BJ (cell line): ENCODE measurements at regions not wholly inside any gene's neighbourhood (a gene's known extent, or its start where the extent isn't known, plus 50 kb on each side); places are given as distances from the start of the nearest gene placed in this dataset.

ENCODE experiments used
- CTCF ChIA-PET: fragments of 350-600 bp; formaldehyde crosslinking; extraction: SDS; loops from one replicate; lab custom pipeline; 2021; ENCODE audit warnings: antibody characterized with exemption, inconsistent platforms; lab: Yijun Ruan, JAX
- POLR2A ChIA-PET: fragments of 300-600 bp; sonication (Branson Sonifier 250); formaldehyde crosslinking; extraction: SDS; loops from one replicate; lab custom pipeline; 2021; ENCODE audit warnings: antibody characterized with exemption; lab: Charles Lee
- DNase-seq: peaks from one replicate; pipeline ENCODE4 v3.0.0-alpha.2; 2011; ENCODE audit warnings: low read depth
- H3K27me3 ChIP-seq: 2 replicates; pipeline ENCODE4 v1.6.0; 2011; ENCODE audit warnings: low read length; ENCODE audit not compliant: control insufficient read depth, insufficient read depth
- H3K36me3 ChIP-seq: 2 replicates; pipeline ENCODE4 v1.5.1; 2011; ENCODE audit warnings: low read length; ENCODE audit not compliant: control insufficient read depth, insufficient read depth
- H3K4me3 ChIP-seq: 2 replicates; pipeline ENCODE4 v1.5.1; 2011; ENCODE audit warnings: low read depth, mild to moderate bottlenecking, control low read depth, low read length
- CTCF ChIP-seq: IDR thresholded peaks from 2 replicates; pipeline ENCODE4 v1.5.1; 2011; ENCODE audit warnings: low read depth, mild to moderate bottlenecking, control low read depth, inconsistent platforms, low read length, moderate library complexity; ENCODE audit not compliant: insufficient read depth

DNA sequence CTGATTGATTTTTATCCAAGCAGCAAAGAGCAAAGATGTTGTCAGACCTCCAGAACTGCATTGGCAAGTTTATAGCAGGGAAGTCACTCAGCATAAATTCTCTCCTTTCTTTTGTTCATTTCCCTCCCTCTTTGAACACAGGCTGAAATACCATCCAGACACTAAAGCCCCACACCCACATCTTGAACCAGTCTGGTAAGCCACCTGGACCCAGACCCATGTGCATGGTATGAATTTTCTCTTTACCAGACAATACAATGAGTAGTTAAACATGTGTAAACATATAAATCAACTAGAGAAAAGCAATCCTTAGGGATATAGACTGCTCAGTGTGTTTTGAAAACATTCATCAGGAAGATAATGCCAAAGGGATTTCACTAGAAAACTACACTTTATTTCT lies 488.3 kb upstream of the FLRT2 start:
- no peaks in the 10 kb centered on the region for H3K27me3 ChIP-seq
- ChIA-PET POLR2A (no interaction called here), CTCF (no interaction called here)
- no peak for DNase-seq
- H3K36me3 ChIP-seq, result no peaks in the 10 kb centered on the region
- H3K4me3 ChIP-seq, result no peak overlapping the region
- no peak for TF ChIP-seq CTCF

GRCh38 chr14:85042301-85042700 lies 487.6 kb upstream of the FLRT2 start:
- Histone ChIP-seq H3K27me3 (no peaks in the 10 kb centered on the region), H3K4me3 (no peak overlapping the region), H3K36me3 (no peaks in the 10 kb centered on the region)
- POLR2A ChIA-PET, result no interaction called here
- TF ChIP-seq CTCF, result no peak
- no peak for DNase-seq
- CTCF ChIA-PET, result no interaction called here

DNA sequence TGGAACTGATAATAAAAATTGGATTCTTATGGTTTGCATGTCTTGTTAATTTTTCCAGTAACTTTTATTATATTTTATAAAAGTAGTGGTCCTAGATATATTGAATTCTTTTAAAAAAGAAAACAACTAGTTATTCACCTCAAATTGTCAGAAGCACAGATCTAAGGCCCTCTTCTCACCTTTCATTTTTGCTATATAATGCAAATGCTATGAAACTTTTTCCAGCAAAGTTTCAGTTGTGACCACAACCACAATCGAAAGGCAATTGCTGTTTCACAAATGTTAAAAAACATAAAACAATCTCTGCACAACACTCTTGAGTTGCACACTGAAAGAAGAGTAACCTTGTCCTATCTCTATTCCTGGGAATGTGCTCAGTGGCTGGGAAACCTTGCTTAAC lies 479.8 kb upstream of the FLRT2 start:
- H3K4me3 ChIP-seq, result no peak overlapping the region
- ChIA-PET CTCF (no interaction called here), POLR2A (no interaction called here)
- TF ChIP-seq CTCF, result no peak
- DNase-seq, result no peak
- H3K36me3 ChIP-seq, result no peaks in the 10 kb centered on the region
- H3K27me3 ChIP-seq, result no peaks in the 10 kb centered on the region

GRCh38 chr14:85052646-85053045 lies 477.3 kb upstream of the FLRT2 start:
- POLR2A ChIA-PET, result no interaction called here
- Histone ChIP-seq H3K36me3 (no peaks in the 10 kb centered on the region), H3K27me3 (no peaks in the 10 kb centered on the region), H3K4me3 (no peak overlapping the region)
- TF ChIP-seq CTCF, result no peak
- DNase-seq, result no peak
- CTCF ChIA-PET, result no interaction called here

DNA sequence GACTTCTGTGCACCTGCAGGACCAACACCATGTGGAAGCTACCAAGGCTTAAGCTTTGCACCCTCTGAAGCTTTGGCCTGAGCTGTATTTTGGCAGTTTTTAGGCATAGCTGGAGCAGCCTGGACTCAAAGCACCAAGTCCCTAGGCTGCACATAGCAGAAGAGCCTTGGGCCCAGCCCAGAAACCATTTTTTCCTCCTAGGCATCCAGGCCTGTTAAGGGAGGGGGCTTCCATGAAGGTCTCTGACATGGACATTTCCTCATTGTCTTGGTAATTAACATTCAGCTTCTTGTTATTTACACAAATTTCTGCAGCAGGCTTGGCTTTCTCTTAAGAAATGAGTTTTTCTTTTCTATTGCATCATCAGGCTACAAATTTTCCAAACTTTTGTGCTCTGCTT lies 475.8 kb upstream of the FLRT2 start:
- CTCF ChIA-PET, result no interaction called here

More for the DNA sequence above, 475.8 kb upstream of the FLRT2 start:
- Histone ChIP-seq H3K4me3 (no peak overlapping the region), H3K36me3 (no peaks in the 10 kb centered on the region), H3K27me3 (no peaks in the 10 kb centered on the region)
- POLR2A ChIA-PET, result no interaction called here
- no peak for TF ChIP-seq CTCF
- no peak for DNase-seq
